ENCODE measurements at regions not wholly inside any gene's neighbourhood (a gene's known extent, or its start where the extent isn't known, plus 50 kb on each side); places are given as distances from the start of the nearest gene placed in this dataset.

GRCh38 chr6:164184410-164184809 is 769.9 kb downstream of the QKI start:
- TF ChIP-seq, protein P1, sequence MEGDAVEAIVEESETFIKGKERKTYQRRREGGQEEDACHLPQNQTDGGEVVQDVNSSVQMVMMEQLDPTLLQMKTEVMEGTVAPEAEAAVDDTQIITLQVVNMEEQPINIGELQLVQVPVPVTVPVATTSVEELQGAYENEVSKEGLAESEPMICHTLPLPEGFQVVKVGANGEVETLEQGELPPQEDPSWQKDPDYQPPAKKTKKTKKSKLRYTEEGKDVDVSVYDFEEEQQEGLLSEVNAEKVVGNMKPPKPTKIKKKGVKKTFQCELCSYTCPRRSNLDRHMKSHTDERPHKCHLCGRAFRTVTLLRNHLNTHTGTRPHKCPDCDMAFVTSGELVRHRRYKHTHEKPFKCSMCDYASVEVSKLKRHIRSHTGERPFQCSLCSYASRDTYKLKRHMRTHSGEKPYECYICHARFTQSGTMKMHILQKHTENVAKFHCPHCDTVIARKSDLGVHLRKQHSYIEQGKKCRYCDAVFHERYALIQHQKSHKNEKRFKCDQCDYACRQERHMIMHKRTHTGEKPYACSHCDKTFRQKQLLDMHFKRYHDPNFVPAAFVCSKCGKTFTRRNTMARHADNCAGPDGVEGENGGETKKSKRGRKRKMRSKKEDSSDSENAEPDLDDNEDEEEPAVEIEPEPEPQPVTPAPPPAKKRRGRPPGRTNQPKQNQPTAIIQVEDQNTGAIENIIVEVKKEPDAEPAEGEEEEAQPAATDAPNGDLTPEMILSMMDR (IDR thresholded peaks at IDR 0.05; ENCODE audit: control insufficient read depth, extremely low read depth, insufficient read depth) = no peak
- no peak for DNase-seq (ENCODE audit: low read depth)
- H3K4me3 ChIP-seq (ENCODE audit: low read depth, low read length) = no peak overlapping the region

DNA sequence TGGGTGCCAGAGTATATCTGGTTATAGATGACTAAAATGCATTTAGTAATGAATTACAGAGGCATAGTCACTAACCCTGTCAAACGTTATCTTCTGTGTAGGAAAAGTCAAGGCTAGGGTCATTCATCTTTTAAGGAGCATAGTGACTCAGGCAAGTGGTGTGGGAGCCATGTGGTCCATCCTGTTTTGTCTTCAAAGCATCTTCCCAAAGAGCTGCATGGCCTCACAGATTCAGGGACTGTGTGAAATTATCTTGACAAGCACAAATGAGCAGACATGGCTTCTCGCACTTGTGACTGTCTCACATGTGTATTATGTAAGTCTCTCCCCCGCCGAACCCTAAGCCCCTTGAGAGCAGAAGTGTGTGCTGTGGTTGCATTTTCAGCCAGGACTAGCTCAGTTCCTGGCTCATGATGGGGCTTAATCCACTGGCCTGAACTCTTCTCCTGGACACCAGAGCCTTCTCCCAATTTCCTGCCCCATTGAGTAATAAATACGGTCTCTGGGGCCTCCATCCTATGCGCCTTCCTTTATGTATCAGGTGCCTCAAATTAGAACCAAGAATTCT is 769.1 kb downstream of the QKI start:
- no peak for DNase-seq (ENCODE audit: low read depth)
- no peak overlapping the region for H3K4me3 ChIP-seq (ENCODE audit: low read depth, low read length)
- TF ChIP-seq, protein P1 (IDR thresholded peaks at IDR 0.05; ENCODE audit: control insufficient read depth, extremely low read depth, insufficient read depth) = no peak

- DNase-seq (ENCODE audit: low read depth) = no peak
- no peak overlapping the region for H3K4me3 ChIP-seq (ENCODE audit: low read depth, low read length)
- TF ChIP-seq, protein P1 (IDR thresholded peaks at IDR 0.05; ENCODE audit: control insufficient read depth, extremely low read depth, insufficient read depth) = no peak
Measured at GRCh38 chr6:164178679-164179332, 764.3 kb downstream of the QKI start.

DNA sequence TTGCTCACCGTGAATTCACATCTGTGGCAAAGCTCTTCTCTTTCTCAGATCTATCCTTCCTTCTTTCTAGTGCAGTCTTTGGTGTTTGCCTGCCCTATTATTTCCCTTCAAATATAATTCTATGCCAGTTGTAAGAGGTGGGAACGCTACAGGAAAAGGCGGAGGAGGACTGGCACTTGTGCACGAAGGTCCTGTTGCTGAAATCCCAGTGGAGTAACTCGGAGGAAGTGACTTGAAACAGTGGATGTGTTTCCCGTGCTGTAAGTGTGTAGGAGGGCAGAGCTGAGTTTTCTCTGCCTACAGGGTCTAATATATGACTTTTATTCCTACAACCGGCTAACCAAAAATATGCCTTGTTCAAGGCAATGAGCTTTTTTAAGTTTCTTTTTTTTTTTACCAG is 754.8 kb downstream of the QKI start:
- no peak for DNase-seq (ENCODE audit: low read depth)
- TF ChIP-seq, protein P1 (IDR thresholded peaks at IDR 0.05; ENCODE audit: control insufficient read depth, extremely low read depth, insufficient read depth) = no peak
- no peak overlapping the region for H3K4me3 ChIP-seq (ENCODE audit: low read depth, low read length)

- TF ChIP-seq, protein P1 (IDR thresholded peaks at IDR 0.05; ENCODE audit: control insufficient read depth, extremely low read depth, insufficient read depth) = no peak
- no peak for DNase-seq (ENCODE audit: low read depth)
- H3K4me3 ChIP-seq (ENCODE audit: low read depth, low read length) = no peak overlapping the region
Measured at GRCh38 chr6:164168595-164168994, 754.1 kb downstream of the QKI start.

DNA sequence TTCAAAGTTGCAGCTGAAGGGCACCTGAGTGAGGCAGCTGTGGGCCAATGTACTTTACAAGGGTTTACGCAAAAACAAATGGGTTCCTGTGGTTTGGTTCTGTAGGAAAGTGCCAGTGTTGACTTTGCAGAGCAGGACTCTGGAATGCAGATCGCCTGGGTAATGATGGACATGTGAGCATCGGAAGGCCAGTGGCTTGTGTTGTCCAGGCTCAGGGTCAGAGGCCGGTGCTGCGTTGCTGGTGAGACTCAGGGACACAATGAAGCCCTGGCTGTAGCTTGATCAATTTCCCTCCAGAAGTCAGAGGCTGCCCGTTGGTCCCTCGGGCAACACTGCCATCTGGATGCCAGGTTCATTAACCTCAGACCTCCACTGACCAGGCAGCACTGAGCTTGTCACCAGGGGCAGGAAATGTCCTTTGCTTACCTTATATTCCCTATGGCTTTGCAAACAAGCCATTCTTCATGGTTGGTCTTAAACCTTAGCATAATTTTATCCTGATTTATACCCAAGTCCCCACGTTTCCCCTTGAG is 753.4 kb downstream of the QKI start:
- DNase-seq (ENCODE audit: low read depth) = no peak
- no peak overlapping the region for H3K4me3 ChIP-seq (ENCODE audit: low read depth, low read length)
- TF ChIP-seq, protein P1 (IDR thresholded peaks at IDR 0.05; ENCODE audit: control insufficient read depth, extremely low read depth, insufficient read depth) = no peak
